Esophagus muscularis mucosa (tissue), 3 donors: ENCODE measurements at regions not wholly inside any gene's neighbourhood (a gene's known extent, or its start where the extent isn't known, plus 50 kb on each side); places are given as distances from the start of the nearest gene placed in this dataset.

ENCODE experiments used
- POLR2A ChIP-seq: fragments of 450-650 bp; IDR thresholded peaks from one replicate; pipeline ENCODE4 v1.6.1; 2017; ENCODE audit warnings: antibody characterized with exemption, moderate library complexity, mild to moderate bottlenecking, low read depth
- TF ChIP-seq, protein P1 (sequence below), 3 experiments: fragments of 200-600 bp in 2 of 3; fragments of 450-650 bp in 1 of 3; sonication (generic) in 2 of 3; IDR thresholded peaks; one replicate each; pipeline ENCODE4 v1.5.1; 2017 to 2019; ENCODE audit warnings: antibody characterized with exemption in 3 of 3, mild to moderate bottlenecking in 2 of 3, moderate library complexity in 1 of 3

DNA sequence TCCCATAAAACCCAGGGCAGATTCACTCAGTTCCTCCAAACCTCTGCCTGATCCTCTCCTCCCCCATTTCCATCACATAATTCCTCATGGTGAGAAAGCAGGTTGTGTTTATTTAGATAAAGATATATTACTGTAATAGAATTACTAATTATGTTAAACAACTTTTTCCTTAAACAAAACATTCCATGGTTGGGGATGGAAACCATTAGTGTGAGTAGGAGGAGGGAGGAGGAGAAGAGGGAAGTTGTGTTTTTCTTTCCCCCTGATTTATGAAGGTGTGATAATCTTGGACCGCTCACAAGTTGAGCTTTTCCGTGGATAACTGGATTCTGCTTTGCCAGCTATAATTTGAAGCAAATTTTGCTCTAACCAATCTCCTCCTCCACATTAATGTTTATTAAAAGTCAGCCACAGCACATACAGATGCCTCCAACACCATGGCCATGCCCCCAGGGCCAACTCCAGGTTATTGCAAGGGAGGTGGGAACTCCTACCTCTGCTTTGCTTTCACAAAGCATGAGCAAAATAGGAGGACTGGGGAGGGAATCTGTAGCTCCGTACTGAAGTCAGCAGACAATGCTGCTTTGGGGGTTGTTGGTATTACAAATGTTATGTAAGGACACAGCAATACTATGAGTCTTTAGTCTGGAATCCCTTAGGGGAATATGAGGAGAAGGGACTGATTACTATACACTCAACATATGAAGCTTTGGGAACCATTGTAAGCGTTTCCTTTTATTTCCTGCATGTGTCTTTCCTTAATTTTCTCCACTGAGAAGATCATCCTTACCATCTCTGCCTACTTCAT, 542.0 kb downstream of the DHX35 start:
- TF ChIP-seq, protein P1, sequence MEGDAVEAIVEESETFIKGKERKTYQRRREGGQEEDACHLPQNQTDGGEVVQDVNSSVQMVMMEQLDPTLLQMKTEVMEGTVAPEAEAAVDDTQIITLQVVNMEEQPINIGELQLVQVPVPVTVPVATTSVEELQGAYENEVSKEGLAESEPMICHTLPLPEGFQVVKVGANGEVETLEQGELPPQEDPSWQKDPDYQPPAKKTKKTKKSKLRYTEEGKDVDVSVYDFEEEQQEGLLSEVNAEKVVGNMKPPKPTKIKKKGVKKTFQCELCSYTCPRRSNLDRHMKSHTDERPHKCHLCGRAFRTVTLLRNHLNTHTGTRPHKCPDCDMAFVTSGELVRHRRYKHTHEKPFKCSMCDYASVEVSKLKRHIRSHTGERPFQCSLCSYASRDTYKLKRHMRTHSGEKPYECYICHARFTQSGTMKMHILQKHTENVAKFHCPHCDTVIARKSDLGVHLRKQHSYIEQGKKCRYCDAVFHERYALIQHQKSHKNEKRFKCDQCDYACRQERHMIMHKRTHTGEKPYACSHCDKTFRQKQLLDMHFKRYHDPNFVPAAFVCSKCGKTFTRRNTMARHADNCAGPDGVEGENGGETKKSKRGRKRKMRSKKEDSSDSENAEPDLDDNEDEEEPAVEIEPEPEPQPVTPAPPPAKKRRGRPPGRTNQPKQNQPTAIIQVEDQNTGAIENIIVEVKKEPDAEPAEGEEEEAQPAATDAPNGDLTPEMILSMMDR (IDR thresholded peaks at IDR 0.05): no peak
- TF ChIP-seq POLR2A: no peak
